Activated CD4-positive, alpha-beta T cell treated with anti-CD3 and anti-CD28 coated beads, Interleukin-2, amount 50 U/mL, for 16 hours (primary cell): ENCODE measurements at regions not wholly inside any gene's neighbourhood (a gene's known extent, or its start where the extent isn't known, plus 50 kb on each side); places are given as distances from the start of the nearest gene placed in this dataset.

ENCODE experiments used
- DNase-seq: peaks from one replicate; pipeline ENCODE4 v3.0.0-alpha.2; 2020

GRCh38 chr3:168570404-168571155 is 474.9 kb upstream of the GOLIM4 start:
- no peak for DNase-seq

GRCh38 chr3:168558728-168559411 is 463.1 kb upstream of the GOLIM4 start:
- no peak for DNase-seq

GRCh38 chr3:168552251-168552650 is 456.5 kb upstream of the GOLIM4 start:
- no peak for DNase-seq

- no peak for DNase-seq
These were observed 453.0 kb upstream of the GOLIM4 start for GRCh38 chr3:168548719-168549118.

GRCh38 chr3:168546707-168547106 is 451.0 kb upstream of the GOLIM4 start:
- no peak for DNase-seq

- DNase-seq: no peak
These were observed 449.9 kb upstream of the GOLIM4 start for GRCh38 chr3:168545591-168545990.

GRCh38 chr3:168544097-168544957 is 448.6 kb upstream of the GOLIM4 start:
- no peak for DNase-seq

- no peak for DNase-seq
These were observed 445.0 kb upstream of the GOLIM4 start for GRCh38 chr3:168540726-168541125.

- DNase-seq: no peak
These were observed 444.2 kb upstream of the GOLIM4 start for GRCh38 chr3:168539909-168540308.

- DNase-seq: no peak
These were observed 439.0 kb upstream of the GOLIM4 start for GRCh38 chr3:168534761-168535160.

GRCh38 chr3:168533600-168533999 is 437.9 kb upstream of the GOLIM4 start:
- DNase-seq: no peak

GRCh38 chr3:168532135-168532534 is 436.4 kb upstream of the GOLIM4 start:
- no peak for DNase-seq

- DNase-seq: no peak
These were observed 435.4 kb upstream of the GOLIM4 start for GRCh38 chr3:168531116-168531515.

- DNase-seq: no peak
These were observed 428.4 kb upstream of the GOLIM4 start for GRCh38 chr3:168524129-168524528.

GRCh38 chr3:168517249-168518071 is 421.7 kb upstream of the GOLIM4 start:
- DNase-seq: no peak

GRCh38 chr3:168514252-168514651 is 418.5 kb upstream of the GOLIM4 start:
- DNase-seq: no peak

GRCh38 chr3:168512802-168513201 is 417.1 kb upstream of the GOLIM4 start:
- DNase-seq: no peak

GRCh38 chr3:168511428-168512014 is 415.8 kb upstream of the GOLIM4 start:
- no peak for DNase-seq

GRCh38 chr3:168506589-168506988 is 410.9 kb upstream of the GOLIM4 start:
- no peak for DNase-seq

- DNase-seq: no peak
These were observed 405.8 kb upstream of the GOLIM4 start for GRCh38 chr3:168501570-168501969.

GRCh38 chr3:168498194-168498593 is 402.5 kb upstream of the GOLIM4 start:
- DNase-seq: no peak

GRCh38 chr3:168497741-168498140 is 402.0 kb upstream of the GOLIM4 start:
- no peak for DNase-seq
